Upper lobe of right lung (tissue), 1 donor: ENCODE measurements at regions not wholly inside any gene's neighbourhood (a gene's known extent, or its start where the extent isn't known, plus 50 kb on each side); places are given as distances from the start of the nearest gene placed in this dataset.
"Not testable (repeated sequence)": the region's sequence is repeated elsewhere in the genome, so short reads cannot be mapped to it uniquely, and the experiment has no call there.

ENCODE experiments used
- ATAC-seq: fragments of 200-7000 bp; cut with Tn5 transposase; one replicate; pipeline ENCODE4 v1.9.1; 2020; ENCODE audit warnings: mild to moderate bottlenecking, moderate library complexity
- DNase-seq: peaks from one replicate; pipeline ENCODE4 v3.0.0-alpha.2; 2020
- H3K27ac ChIP-seq: fragments of 200-600 bp; one replicate; pipeline ENCODE4 v1.8.0; 2022
- H3K27me3 ChIP-seq: fragments of 200-600 bp; one replicate; pipeline ENCODE4 v1.8.0; 2022; ENCODE audit warnings: mild to moderate bottlenecking
- H3K36me3 ChIP-seq: fragments of 200-600 bp; one replicate; pipeline ENCODE4 v1.8.0; 2022
- H3K4me1 ChIP-seq: fragments of 200-600 bp; one replicate; pipeline ENCODE4 v1.8.0; 2022
- H3K4me3 ChIP-seq: fragments of 200-600 bp; one replicate; pipeline ENCODE4 v1.8.0; 2022; ENCODE audit warnings: mild to moderate bottlenecking
- H3K9me3 ChIP-seq: fragments of 200-600 bp; one replicate; pipeline ENCODE4 v1.8.0; 2022
- intact Hi-C: fragments of 100-400 bp; cut with DNase I; formaldehyde crosslinking; loops from one replicate; pipeline ENCODE4 v1.11.0; 2022
- TF ChIP-seq, protein P1 (sequence below): fragments of 200-600 bp; IDR thresholded peaks from one replicate; pipeline ENCODE4 v1.8.0; 2022; ENCODE audit warnings: antibody characterized with exemption
- donor health status: DM: no; HTN: yes; CAD: no; lungs with severe emphysema.

DNA sequence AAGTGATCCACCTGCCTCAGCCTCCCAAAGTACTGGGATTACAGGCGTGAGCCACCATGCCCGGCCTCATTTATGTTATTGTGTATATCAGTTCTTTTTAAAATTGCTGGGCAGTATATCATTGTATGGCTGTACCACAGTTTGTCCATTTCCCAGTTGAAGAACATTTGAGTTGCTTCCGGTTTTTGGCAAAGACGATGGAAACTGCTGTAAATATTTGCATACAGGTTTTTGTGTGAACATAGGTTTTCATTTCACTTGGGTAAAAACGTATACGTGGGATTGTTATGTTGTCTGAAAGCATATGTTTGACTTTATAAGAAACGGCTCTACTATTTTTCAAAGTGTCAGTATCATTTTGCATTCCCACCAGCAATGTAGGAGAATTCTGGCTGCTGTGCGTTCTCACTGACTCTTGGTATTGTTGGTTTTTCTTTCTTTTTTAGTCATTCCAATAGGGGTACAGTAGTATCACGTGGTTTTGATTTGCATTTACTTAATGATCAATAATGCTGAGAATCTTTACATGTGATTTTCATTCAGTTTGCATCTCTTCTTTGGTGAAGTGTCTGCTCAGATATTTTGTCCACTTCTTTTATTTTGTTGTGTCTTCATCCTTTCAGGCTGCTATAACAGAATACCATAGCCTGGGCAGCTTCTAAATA, 63.2 kb upstream of the GOT2 start:
- Histone ChIP-seq H3K4me3 (no peak overlapping the region), H3K9me3 (no peaks in the 10 kb centered on the region), H3K4me1 (no peaks in the 10 kb centered on the region), H3K36me3 (no peaks in the 10 kb centered on the region), H3K27me3 (no peaks in the 10 kb centered on the region), H3K27ac (no peak overlapping the region)
- TF ChIP-seq, protein P1, sequence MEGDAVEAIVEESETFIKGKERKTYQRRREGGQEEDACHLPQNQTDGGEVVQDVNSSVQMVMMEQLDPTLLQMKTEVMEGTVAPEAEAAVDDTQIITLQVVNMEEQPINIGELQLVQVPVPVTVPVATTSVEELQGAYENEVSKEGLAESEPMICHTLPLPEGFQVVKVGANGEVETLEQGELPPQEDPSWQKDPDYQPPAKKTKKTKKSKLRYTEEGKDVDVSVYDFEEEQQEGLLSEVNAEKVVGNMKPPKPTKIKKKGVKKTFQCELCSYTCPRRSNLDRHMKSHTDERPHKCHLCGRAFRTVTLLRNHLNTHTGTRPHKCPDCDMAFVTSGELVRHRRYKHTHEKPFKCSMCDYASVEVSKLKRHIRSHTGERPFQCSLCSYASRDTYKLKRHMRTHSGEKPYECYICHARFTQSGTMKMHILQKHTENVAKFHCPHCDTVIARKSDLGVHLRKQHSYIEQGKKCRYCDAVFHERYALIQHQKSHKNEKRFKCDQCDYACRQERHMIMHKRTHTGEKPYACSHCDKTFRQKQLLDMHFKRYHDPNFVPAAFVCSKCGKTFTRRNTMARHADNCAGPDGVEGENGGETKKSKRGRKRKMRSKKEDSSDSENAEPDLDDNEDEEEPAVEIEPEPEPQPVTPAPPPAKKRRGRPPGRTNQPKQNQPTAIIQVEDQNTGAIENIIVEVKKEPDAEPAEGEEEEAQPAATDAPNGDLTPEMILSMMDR: no peak
- intact Hi-C loops: no loop called here
- ATAC-seq (no peak), DNase-seq (no peak)

DNA sequence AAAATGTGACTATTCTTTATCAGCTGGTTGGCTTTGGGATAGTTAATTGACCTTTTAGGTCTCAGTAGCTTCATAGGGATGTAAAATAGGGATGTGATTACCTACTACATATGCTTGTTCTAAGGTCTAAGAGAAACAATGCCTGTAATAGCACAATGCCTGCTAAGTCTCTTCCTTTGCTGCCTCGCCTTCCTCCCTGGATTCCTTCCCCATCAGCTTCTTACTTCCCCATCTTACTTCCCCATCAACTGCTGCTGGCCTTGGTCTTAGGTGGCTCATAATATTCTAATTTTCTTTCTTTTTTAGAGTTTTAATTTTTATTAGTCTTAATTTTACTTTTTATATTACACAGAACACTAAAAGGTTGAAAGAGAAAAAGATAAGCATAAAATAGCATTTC, 59.2 kb upstream of the GOT2 start:
- H3K4me1 ChIP-seq: no peaks in the 10 kb centered on the region
- peak; percentile 55 for ATAC-seq
- intact Hi-C loops: no loop called here

DNA sequence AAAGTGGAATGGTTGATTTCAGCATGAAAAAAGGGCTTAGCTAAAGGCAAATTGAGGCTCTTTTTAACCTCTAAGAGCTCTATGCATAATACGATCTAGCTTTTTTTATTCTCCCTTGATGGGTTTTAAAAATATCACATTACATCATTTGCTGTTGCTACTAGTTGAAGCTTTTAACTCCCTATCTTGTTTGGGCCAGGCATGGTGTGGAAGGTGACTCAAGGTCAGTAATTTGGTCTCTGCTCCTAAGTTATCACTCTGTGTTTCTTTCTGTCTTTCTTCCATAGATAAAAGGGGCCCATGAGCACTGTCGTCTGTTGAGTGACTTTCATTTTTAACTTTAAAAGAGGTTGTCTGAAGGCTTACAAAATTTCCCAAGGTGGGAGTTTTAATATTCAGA, 58.1 kb upstream of the GOT2 start:
- intact Hi-C loops: no loop called here
- H3K36me3 ChIP-seq: no peaks in the 10 kb centered on the region
- TF ChIP-seq, protein P1: no peak
- H3K27ac ChIP-seq: no peak overlapping the region
- ATAC-seq: no peak
- H3K9me3 ChIP-seq: no peaks in the 10 kb centered on the region
- DNase-seq: no peak
- H3K4me3 ChIP-seq: no peak overlapping the region
- H3K27me3 ChIP-seq: no peaks in the 10 kb centered on the region
- no peaks in the 10 kb centered on the region for H3K4me1 ChIP-seq

More for the DNA sequence above, 59.2 kb upstream of the GOT2 start:
- Histone ChIP-seq H3K27ac (no peak overlapping the region), H3K27me3 (no peaks in the 10 kb centered on the region), H3K9me3 (no peaks in the 10 kb centered on the region), H3K36me3 (no peaks in the 10 kb centered on the region), H3K4me3 (no peak overlapping the region)
- no peak for DNase-seq
- TF ChIP-seq, protein P1: no peak

DNA sequence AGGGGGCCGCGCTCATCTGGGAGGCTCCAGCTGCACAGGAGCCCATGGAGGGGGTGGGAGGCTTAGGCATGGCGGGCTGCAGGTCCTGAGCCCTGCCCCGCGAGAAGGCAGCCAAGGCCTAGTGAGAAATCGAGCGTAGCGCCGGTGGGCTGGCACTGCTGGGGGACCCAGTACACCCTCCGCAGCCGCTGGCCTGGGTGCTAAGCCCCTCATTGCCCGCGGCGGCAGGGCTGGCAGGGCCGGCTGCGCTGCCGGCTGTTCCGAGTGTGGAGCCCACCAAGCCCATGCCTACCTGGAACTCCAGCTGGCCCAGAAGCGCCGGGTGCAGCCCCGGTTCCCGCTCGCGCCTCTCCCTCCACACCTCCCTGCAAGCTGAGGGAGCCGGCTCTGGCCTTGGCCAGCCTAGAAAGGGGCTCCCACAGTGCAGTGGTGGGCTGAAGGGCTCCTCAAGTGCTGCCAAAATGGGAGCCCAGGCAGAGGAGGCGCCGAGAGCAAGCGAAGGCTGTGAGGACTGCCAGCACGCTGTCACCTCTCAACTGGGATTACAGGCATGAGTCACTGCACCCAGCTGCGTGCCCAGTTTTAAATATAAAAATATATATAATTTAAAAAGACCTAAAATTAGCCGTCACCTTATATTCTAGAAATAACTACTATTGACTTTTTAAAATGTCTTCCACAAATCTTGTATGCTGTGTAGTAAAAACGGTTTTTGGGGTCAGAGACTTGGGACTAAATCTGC, 56.9 kb upstream of the GOT2 start:
- DNase-seq, H3K4me1 ChIP-seq, intact Hi-C loops, H3K36me3 ChIP-seq, H3K9me3 ChIP-seq, ATAC-seq, H3K27me3 ChIP-seq, H3K27ac ChIP-seq, H3K4me3 ChIP-seq: not testable (repeated sequence)

DNA sequence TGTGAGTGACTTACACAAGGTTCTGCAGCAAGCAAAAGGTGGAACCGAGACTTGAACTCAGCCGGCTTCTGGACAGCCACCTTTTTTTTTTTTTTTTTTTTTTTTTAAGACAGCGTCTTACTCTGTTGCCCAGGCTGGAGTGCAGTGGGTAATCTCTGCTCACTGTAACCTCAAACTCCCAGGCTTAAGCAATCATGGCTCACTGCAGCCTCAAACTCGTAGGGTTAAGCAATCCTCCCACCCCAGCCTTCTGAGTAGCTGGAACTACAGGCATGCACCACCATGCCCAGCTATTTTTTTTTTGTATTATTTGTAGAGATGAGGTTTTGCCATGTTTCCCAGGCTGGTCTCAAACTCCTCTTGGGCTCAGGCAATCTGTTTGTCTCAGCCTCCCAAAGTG, 55.2 kb upstream of the GOT2 start:
- peak; percentile 46 for ATAC-seq
- DNase-seq: no peak
- no peaks in the 10 kb centered on the region for H3K9me3 ChIP-seq
- H3K36me3 ChIP-seq: no peaks in the 10 kb centered on the region
- H3K4me3 ChIP-seq: no peak overlapping the region
- no peaks in the 10 kb centered on the region for H3K4me1 ChIP-seq
- no peak overlapping the region for H3K27ac ChIP-seq
- intact Hi-C loops: no loop called here
- H3K27me3 ChIP-seq: no peaks in the 10 kb centered on the region
- TF ChIP-seq, protein P1: no peak
